Activated T-cell treated with anti-CD3 and anti-CD28 coated beads, Interleukin-2, amount 50 U/mL, for 72 hours (primary cell): ENCODE measurements at regions not wholly inside any gene's neighbourhood (a gene's known extent, or its start where the extent isn't known, plus 50 kb on each side); places are given as distances from the start of the nearest gene placed in this dataset.

Experiments used
- ATAC-seq, 2 donors: fragments of 150-1000 bp; cut with Tn5 transposase; replicated peaks in 1 of 2; 2 replicates each; pipeline ENCODE4 v1.10.0; 2021; ENCODE audit warnings: moderate library complexity in 2 of 2, mild to moderate bottlenecking in 1 of 2
- DNase-seq, 2 donors: peaks; one replicate each; pipeline ENCODE4 v3.0.0; 2021 to 2022; ENCODE audit warnings: mixed read lengths in 1 of 2
- H3K27ac Mint-ChIP-seq: one replicate; pipeline ENCODE4 v1.8.0; 2022; ENCODE audit warnings: mild to moderate bottlenecking, moderate library complexity, mixed read lengths
- H3K27me3 Mint-ChIP-seq: one replicate; pipeline ENCODE4 v1.8.0; 2022; ENCODE audit warnings: low read depth, mixed read lengths
- H3K36me3 Mint-ChIP-seq, 2 donors: one replicate each; pipeline ENCODE4 v1.8.0; 2022; ENCODE audit warnings: mixed read lengths in 2 of 2, mild to moderate bottlenecking in 1 of 2; ENCODE audit not compliant: insufficient read depth in 2 of 2
- H3K4me1 Mint-ChIP-seq: one replicate; pipeline ENCODE4 v1.8.0; 2022; ENCODE audit warnings: low read depth, mixed read lengths
- H3K4me3 Mint-ChIP-seq, 2 donors: one replicate each; pipeline ENCODE4 v1.8.0; 2022; ENCODE audit warnings: mild to moderate bottlenecking in 2 of 2, mixed read lengths in 2 of 2, moderate library complexity in 2 of 2
- H3K9me3 Mint-ChIP-seq, 2 donors: one replicate each; pipeline ENCODE4 v1.8.0; 2022; ENCODE audit warnings: mixed read lengths in 2 of 2

- ATAC-seq, result no peak
- no peak for DNase-seq
- no peaks in the 10 kb centered on the region for H3K27me3 Mint-ChIP-seq
Observed at GRCh38 chr11:39249566-39250365, 2209.7 kb downstream of the LRRC4C start.

GRCh38 chr11:39247570-39248137 lies 2211.8 kb downstream of the LRRC4C start:
- H3K27ac Mint-ChIP-seq, result no peak overlapping the region
- H3K36me3 Mint-ChIP-seq, result no peaks in the 10 kb centered on the region
- DNase-seq (no peak), ATAC-seq (no peak)
- peaks cover 0 to 4% of the 10 kb centered on the region in 2 donors for H3K9me3 Mint-ChIP-seq
- H3K27me3 Mint-ChIP-seq, result no peaks in the 10 kb centered on the region
- no peak overlapping the region for H3K4me3 Mint-ChIP-seq
- H3K4me1 Mint-ChIP-seq, result no peaks in the 10 kb centered on the region

More at GRCh38 chr11:39249566-39250365, 2209.7 kb downstream of the LRRC4C start:
- Mint-ChIP-seq H3K27ac (no peak overlapping the region), H3K36me3 (no peaks in the 10 kb centered on the region), H3K4me1 (no peaks in the 10 kb centered on the region), H3K4me3 (no peak overlapping the region), H3K9me3 (peaks cover 2 to 4% of the 10 kb centered on the region in 2 donors)

GRCh38 chr11:39239553-39239952 lies 2219.9 kb downstream of the LRRC4C start:
- no peak overlapping the region for H3K4me3 Mint-ChIP-seq
- H3K4me1 Mint-ChIP-seq, result no peaks in the 10 kb centered on the region
- no peak for DNase-seq
- peaks cover 5 to 9% of the 10 kb centered on the region in 2 donors for H3K9me3 Mint-ChIP-seq
- H3K27me3 Mint-ChIP-seq, result no peaks in the 10 kb centered on the region
- no peaks in the 10 kb centered on the region for H3K36me3 Mint-ChIP-seq
- H3K27ac Mint-ChIP-seq, result no peak overlapping the region
- no peak for ATAC-seq

- H3K4me3 Mint-ChIP-seq, result no peak overlapping the region
- no peaks in the 10 kb centered on the region for H3K27me3 Mint-ChIP-seq
- H3K9me3 Mint-ChIP-seq, result peaks cover 11 to 13% of the 10 kb centered on the region in 2 donors
- DNase-seq (no peak), ATAC-seq (no peak)
- H3K36me3 Mint-ChIP-seq, result peaks cover 3 to 8% of the 10 kb centered on the region in 2 donors
- H3K27ac Mint-ChIP-seq, result no peak overlapping the region
- H3K4me1 Mint-ChIP-seq, result no peaks in the 10 kb centered on the region
Observed at GRCh38 chr11:39236916-39237315, 2222.5 kb downstream of the LRRC4C start.

- Mint-ChIP-seq H3K27me3 (no peaks in the 10 kb centered on the region), H3K9me3 (peaks cover 4 to 9% of the 10 kb centered on the region in 2 donors), H3K36me3 (peaks cover 0 to 2% of the 10 kb centered on the region in 2 donors)
Observed at GRCh38 chr11:39221550-39222138, 2237.8 kb downstream of the LRRC4C start.

GRCh38 chr11:39220501-39221230 lies 2238.8 kb downstream of the LRRC4C start:
- DNase-seq, result no peak
- Mint-ChIP-seq H3K4me1 (no peaks in the 10 kb centered on the region), H3K4me3 (no peak overlapping the region), H3K36me3 (peaks cover 0 to 2% of the 10 kb centered on the region in 2 donors), H3K27ac (no peak overlapping the region), H3K27me3 (no peaks in the 10 kb centered on the region), H3K9me3 (peaks cover 4 to 9% of the 10 kb centered on the region in 2 donors)
- ATAC-seq, result no peak

More at GRCh38 chr11:39221550-39222138, 2237.8 kb downstream of the LRRC4C start:
- DNase-seq, result no peak
- Mint-ChIP-seq H3K4me1 (no peaks in the 10 kb centered on the region), H3K4me3 (no peak overlapping the region), H3K27ac (no peak overlapping the region)
- ATAC-seq, result no peak

- no peak overlapping the region for H3K4me3 Mint-ChIP-seq
- no peak for ATAC-seq
- no peaks in the 10 kb centered on the region for H3K4me1 Mint-ChIP-seq
- no peak overlapping the region for H3K27ac Mint-ChIP-seq
- peaks cover 0 to 2% of the 10 kb centered on the region in 2 donors for H3K36me3 Mint-ChIP-seq
- DNase-seq, result no peak
- H3K27me3 Mint-ChIP-seq, result no peaks in the 10 kb centered on the region
- peaks cover 4 to 9% of the 10 kb centered on the region in 2 donors for H3K9me3 Mint-ChIP-seq
Observed at GRCh38 chr11:39220069-39220468, 2239.4 kb downstream of the LRRC4C start.

GRCh38 chr11:39209981-39210380 lies 2249.5 kb downstream of the LRRC4C start:
- H3K9me3 Mint-ChIP-seq, result peaks cover 2 to 3% of the 10 kb centered on the region in 2 donors
- H3K27me3 Mint-ChIP-seq, result no peaks in the 10 kb centered on the region
- DNase-seq (no peak), ATAC-seq (no peak)
- H3K4me3 Mint-ChIP-seq, result no peak overlapping the region
- H3K27ac Mint-ChIP-seq, result no peak overlapping the region
- H3K36me3 Mint-ChIP-seq, result no peaks in the 10 kb centered on the region
- H3K4me1 Mint-ChIP-seq, result no peaks in the 10 kb centered on the region

GRCh38 chr11:39205236-39205995 lies 2254.0 kb downstream of the LRRC4C start:
- H3K27me3 Mint-ChIP-seq, result no peaks in the 10 kb centered on the region
- H3K27ac Mint-ChIP-seq, result no peak overlapping the region
- ATAC-seq (no peak), DNase-seq (no peak)
- H3K36me3 Mint-ChIP-seq, result no peaks in the 10 kb centered on the region
- no peak overlapping the region for H3K4me3 Mint-ChIP-seq
- H3K9me3 Mint-ChIP-seq, result peaks cover 0 to 2% of the 10 kb centered on the region in 2 donors
- no peaks in the 10 kb centered on the region for H3K4me1 Mint-ChIP-seq

GRCh38 chr11:39192671-39193070 lies 2266.8 kb downstream of the LRRC4C start:
- Mint-ChIP-seq H3K36me3 (no peaks in the 10 kb centered on the region), H3K9me3 (peaks cover 3 to 6% of the 10 kb centered on the region in 2 donors), H3K27me3 (no peaks in the 10 kb centered on the region), H3K4me3 (no peak overlapping the region), H3K27ac (no peak overlapping the region), H3K4me1 (no peaks in the 10 kb centered on the region)
- DNase-seq (no peak), ATAC-seq (no peak)

GRCh38 chr11:39190751-39191150 lies 2268.7 kb downstream of the LRRC4C start:
- Mint-ChIP-seq H3K27me3 (no peaks in the 10 kb centered on the region), H3K9me3 (peaks cover 6 to 11% of the 10 kb centered on the region in 2 donors), H3K4me3 (no peak overlapping the region), H3K36me3 (no peaks in the 10 kb centered on the region), H3K4me1 (no peaks in the 10 kb centered on the region), H3K27ac (no peak overlapping the region)
- ATAC-seq (no peak), DNase-seq (no peak)

- no peak for DNase-seq
- Mint-ChIP-seq H3K4me3 (no peak overlapping the region), H3K9me3 (peaks cover 1 to 12% of the 10 kb centered on the region in 2 donors)
Observed at GRCh38 chr11:39177678-39178077, 2281.8 kb downstream of the LRRC4C start.

More at GRCh38 chr11:39177678-39178077, 2281.8 kb downstream of the LRRC4C start:
- Mint-ChIP-seq H3K4me1 (no peaks in the 10 kb centered on the region), H3K27ac (no peak overlapping the region), H3K27me3 (no peaks in the 10 kb centered on the region), H3K36me3 (no peaks in the 10 kb centered on the region)
- ATAC-seq, result no peak
